HG03571 (cell line): ENCODE measurements at regions not wholly inside any gene's neighbourhood (a gene's known extent, or its start where the extent isn't known, plus 50 kb on each side); places are given as distances from the start of the nearest gene placed in this dataset.

Source experiments
- ATAC-seq: cut with Tn5 transposase; IDR thresholded peaks from one replicate; pipeline ENCODE4 v1.9.1; 2021; ENCODE audit not compliant: unreplicated experiment

- no peak for ATAC-seq
Measured at GRCh38 chr18:28823506-28824182, 646.7 kb upstream of the CDH2 start.

DNA sequence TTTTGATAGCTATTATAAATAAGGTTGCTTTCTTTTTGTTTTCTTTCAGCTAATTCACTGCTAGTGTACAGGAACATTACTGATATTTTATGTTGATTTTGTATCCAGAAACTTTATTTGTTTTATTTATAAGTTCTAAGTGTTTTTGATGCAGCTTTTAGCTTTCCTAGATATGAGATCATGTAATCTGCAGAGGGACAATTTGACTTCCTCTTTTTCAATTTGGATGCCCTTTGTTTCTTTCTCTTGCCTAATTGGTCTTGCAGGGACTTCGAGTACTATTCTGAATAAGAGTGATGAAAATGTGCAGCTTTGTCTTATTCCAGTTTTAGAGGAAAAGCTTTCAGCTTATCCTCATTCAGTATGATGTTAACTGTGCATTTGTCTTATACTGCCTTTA lies 643.4 kb upstream of the CDH2 start:
- no peak for ATAC-seq

GRCh38 chr18:28816155-28816554 lies 639.2 kb upstream of the CDH2 start:
- ATAC-seq, result no peak

GRCh38 chr18:28814365-28814764 lies 637.4 kb upstream of the CDH2 start:
- no peak for ATAC-seq

GRCh38 chr18:28808373-28808772 lies 631.4 kb upstream of the CDH2 start:
- no peak for ATAC-seq

- ATAC-seq, result no peak
Measured at GRCh38 chr18:28805491-28805890, 628.6 kb upstream of the CDH2 start.

- no peak for ATAC-seq
Measured at GRCh38 chr18:28804512-28805202, 627.7 kb upstream of the CDH2 start.

DNA sequence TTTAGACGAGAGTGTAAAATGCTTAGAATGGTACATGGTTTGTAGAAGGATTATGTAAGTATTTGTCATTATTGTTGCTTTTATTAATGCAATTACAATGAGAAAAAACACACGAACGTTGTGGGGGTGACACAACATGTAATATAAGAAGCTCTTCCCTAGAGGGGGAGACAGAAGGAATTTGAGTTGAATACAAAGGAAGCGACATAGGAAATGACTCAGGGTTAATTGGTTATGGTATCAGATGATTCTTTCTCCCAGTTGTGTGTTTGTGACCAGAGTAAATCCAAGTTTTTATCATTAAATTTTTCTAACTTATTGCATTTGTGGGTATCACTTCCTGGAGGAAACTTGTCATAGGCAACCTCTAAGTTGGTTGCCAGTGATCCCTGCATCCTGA lies 625.6 kb upstream of the CDH2 start:
- ATAC-seq, result no peak

- ATAC-seq, result no peak
Measured at GRCh38 chr18:28801876-28802275, 624.9 kb upstream of the CDH2 start.

- ATAC-seq, result no peak
Measured at GRCh38 chr18:28794459-28795245, 617.7 kb upstream of the CDH2 start.

DNA sequence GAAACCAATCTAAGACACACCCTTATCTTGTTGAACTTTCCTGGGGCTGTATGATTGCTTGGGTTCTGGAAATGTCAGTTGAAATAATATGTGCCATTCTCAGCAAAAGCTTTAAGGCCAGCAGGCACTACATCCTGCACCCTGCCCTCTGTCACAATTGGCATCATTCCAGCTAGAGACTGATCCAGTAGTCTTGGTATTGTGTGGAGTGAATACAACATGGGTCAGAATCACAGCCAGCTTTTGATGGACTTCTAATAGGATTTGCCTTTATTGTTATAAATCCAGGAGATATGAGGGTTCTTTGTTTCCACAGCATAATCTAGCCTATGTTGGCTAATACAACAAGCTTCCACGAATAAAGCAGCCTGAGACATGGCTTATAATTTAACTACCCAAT lies 617.0 kb upstream of the CDH2 start:
- ATAC-seq, result no peak

DNA sequence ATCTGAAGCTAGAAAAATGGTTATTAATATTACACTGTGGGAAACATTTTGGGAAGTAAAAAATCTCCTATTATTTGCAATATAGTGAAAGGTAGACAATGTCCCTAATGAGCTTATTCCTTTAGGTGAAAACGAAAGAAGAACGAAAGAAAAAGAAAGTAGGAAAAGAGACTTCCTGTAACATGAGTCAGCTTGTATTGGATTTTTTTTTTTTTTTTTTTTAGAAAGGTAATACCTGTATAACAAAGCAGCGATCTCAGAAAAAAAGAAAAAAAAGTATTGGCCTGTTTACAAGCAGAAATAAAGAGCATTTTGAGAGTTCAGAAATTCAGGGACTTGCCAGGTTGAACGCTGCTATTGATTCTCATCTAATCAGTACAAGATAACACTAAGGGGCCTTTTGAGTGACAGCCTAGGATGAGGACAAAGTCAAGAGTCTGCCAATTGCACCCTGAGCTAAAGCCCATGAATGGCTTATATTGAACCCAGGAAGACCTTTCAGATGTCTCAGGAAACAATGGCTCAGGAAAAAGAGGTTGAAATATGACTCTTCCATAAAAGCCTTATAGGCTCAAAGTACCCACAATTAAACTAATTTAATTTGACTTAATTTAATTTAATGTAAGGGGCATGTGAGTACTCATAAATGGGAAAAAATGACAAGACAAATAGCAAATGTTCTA lies 615.6 kb upstream of the CDH2 start:
- no peak for ATAC-seq

DNA sequence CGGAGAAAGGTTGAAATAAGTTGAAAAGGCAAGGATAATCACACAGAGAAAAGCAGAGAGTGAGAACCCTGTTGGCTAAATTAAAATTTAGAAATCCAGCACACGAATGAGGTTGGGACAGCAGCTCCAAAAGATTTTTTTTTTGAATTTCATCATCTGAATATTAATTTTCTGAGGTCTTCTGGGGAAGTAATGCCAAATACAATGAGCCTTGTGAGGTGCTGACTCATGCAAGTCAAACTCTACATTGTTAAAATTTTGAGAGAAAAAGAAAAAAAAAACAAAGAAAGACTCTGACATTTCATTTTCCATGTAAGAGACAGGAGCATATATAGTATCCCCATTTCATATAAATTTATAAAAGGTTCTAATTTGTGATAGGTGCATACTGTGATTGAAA lies 614.2 kb upstream of the CDH2 start:
- ATAC-seq, result no peak

DNA sequence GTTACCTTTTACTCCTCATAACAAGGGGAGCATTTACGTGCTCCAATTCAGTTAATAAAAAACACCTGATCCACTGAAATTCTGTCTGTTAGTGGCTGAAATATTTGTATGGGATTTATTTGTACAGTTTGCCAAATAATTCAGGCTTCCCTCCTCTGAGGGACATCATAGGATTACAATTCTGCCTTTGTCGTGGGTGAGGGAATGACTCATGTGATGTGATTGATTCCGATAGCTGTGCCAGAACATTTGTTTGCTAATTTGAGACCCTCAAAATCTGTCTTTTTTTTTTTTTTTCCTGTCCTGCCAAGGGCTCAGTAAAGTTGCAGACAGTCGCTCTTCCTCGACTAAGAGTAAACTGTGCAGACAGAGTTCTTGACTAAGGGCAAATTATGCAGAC lies 612.6 kb upstream of the CDH2 start:
- no peak for ATAC-seq

DNA sequence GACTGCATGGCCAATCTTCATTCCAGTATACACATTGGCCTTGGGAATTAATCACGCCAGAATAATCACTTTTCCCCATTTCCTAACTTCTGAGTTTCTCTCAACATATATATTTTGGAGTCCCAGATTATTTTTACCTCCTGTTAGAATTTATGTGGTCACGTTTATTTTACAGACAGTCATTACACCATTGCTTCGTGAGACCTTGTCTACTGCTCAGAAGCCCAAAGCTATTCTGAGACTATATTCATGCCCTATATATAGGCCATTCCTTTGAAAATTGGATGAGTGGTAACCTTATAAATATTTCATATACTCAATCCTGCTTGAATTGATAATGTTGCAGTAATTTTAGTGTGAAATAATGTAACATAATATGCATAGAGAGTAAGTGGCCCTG lies 610.0 kb upstream of the CDH2 start:
- ATAC-seq, result no peak

- no peak for ATAC-seq
Measured at GRCh38 chr18:28781616-28782362, 604.9 kb upstream of the CDH2 start.

- ATAC-seq, result no peak
Measured at GRCh38 chr18:28778706-28779105, 601.8 kb upstream of the CDH2 start.

DNA sequence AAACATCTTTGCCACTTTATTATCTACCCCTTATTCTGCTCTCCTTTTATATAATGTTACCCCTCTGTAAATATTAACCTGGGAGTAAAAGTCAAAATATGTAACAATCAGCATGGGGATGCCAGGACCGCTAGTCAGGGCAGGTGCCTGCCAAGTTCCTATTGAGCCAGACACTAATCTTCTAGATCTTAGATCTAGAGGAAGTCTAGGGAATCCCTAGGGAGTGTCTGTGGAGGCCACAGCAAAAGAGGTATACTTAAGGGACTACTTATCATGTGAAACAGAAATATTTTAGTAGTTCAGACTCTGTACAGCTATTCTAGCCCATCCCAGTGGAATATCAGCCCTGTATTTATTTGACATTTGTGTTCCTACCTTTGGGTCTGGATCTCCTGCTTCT lies 600.8 kb upstream of the CDH2 start:
- no peak for ATAC-seq

DNA sequence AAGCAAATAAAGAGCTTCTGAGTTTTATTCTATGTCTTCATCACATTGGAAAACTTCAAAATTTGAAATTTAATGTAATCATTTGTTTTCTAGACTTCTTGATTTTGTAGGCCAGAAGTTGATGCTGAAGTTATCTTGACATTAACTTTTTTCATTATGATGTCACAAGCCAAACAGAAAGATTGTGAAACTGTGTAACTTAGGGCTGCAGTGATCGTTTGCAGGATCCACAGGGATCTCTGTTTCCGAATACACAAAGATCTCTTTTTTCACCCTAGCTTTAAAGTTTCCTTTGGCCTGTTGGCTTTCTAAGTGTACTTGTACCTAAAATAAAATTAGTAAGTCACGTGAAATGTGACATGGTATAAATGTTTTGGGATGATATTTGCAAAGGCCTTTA lies 594.9 kb upstream of the CDH2 start:
- ATAC-seq, result no peak

GRCh38 chr18:28768791-28769768 lies 592.1 kb upstream of the CDH2 start:
- ATAC-seq, result no peak
